Astrocyte (in vitro differentiated cells and primary cell): ENCODE measurements at regions not wholly inside any gene's neighbourhood (a gene's known extent, or its start where the extent isn't known, plus 50 kb on each side); places are given as distances from the start of the nearest gene placed in this dataset.

Experiments
- DNase-seq: peaks from one replicate; pipeline ENCODE4 v3.0.0-alpha.2; 2010; ENCODE audit warnings: low read depth
- FAIRE-seq: peaks from 2 replicates; lab custom pipeline; 2011; peaks lifted over from hg19 to GRCh38; lab: Jason Lieb, UNC
- H2AFZ ChIP-seq: 2 replicates; pipeline ENCODE4 v1.6.0; 2012; ENCODE audit warnings: low read depth, low read length, inconsistent platforms
- H3K27ac ChIP-seq: 2 replicates; pipeline ENCODE4 v1.5.1; 2011; ENCODE audit warnings: low read depth, low read length, inconsistent platforms
- H3K27me3 ChIP-seq: 2 replicates; pipeline ENCODE4 v1.6.0; 2011; ENCODE audit warnings: low read length, inconsistent platforms; ENCODE audit not compliant: insufficient read depth
- H3K36me3 ChIP-seq: 2 replicates; pipeline ENCODE4 v1.5.1; 2011; ENCODE audit warnings: low read length, inconsistent platforms; ENCODE audit not compliant: insufficient read depth
- H3K4me1 ChIP-seq: 2 replicates; pipeline ENCODE4 v1.5.1; 2011; ENCODE audit warnings: low read length, inconsistent platforms; ENCODE audit not compliant: insufficient read depth
- H3K4me2 ChIP-seq: 2 replicates; pipeline ENCODE4 v1.6.0; 2012; ENCODE audit warnings: low read length, inconsistent platforms
- H3K4me3 ChIP-seq: 2 replicates; pipeline ENCODE4 v1.5.1; 2011; ENCODE audit warnings: low read depth, mild to moderate bottlenecking, low read length, inconsistent platforms; ENCODE audit not compliant: insufficient read depth
- H3K79me2 ChIP-seq: 2 replicates; pipeline ENCODE4 v1.6.0; 2012; ENCODE audit warnings: mild to moderate bottlenecking, low read length, inconsistent platforms; ENCODE audit not compliant: insufficient read depth
- H3K9ac ChIP-seq: 2 replicates; pipeline ENCODE4 v1.6.0; 2012; ENCODE audit warnings: mild to moderate bottlenecking, low read length, inconsistent platforms
- H3K9me3 ChIP-seq: 2 replicates; pipeline ENCODE4 v1.5.1; 2012; ENCODE audit warnings: low read depth, mild to moderate bottlenecking, low read length, inconsistent platforms; ENCODE audit not compliant: insufficient read depth
- H4K20me1 ChIP-seq: 2 replicates; pipeline ENCODE4 v1.6.0; 2012; ENCODE audit warnings: low read length, inconsistent platforms; ENCODE audit not compliant: insufficient read depth
- H3K27ac Mint-ChIP-seq: one replicate; pipeline ENCODE4 v1.8.0; 2021; ENCODE audit warnings: mild to moderate bottlenecking, mixed read lengths; ENCODE audit not compliant: unreplicated experiment
- H3K27me3 Mint-ChIP-seq: one replicate; pipeline ENCODE4 v1.8.0; 2021; ENCODE audit warnings: low read depth, mixed read lengths; ENCODE audit not compliant: unreplicated experiment
- H3K36me3 Mint-ChIP-seq: one replicate; pipeline ENCODE4 v1.8.0; 2021; ENCODE audit warnings: low read depth, mixed read lengths; ENCODE audit not compliant: unreplicated experiment
- H3K4me1 Mint-ChIP-seq: one replicate; pipeline ENCODE4 v1.8.0; 2021; ENCODE audit warnings: low read depth, mixed read lengths; ENCODE audit not compliant: unreplicated experiment
- H3K4me3 Mint-ChIP-seq: one replicate; pipeline ENCODE4 v1.8.0; 2021; ENCODE audit warnings: mild to moderate bottlenecking, moderate library complexity, mixed read lengths; ENCODE audit not compliant: unreplicated experiment
- H3K9me3 Mint-ChIP-seq: one replicate; pipeline ENCODE4 v1.8.0; 2021; ENCODE audit warnings: mild to moderate bottlenecking, mixed read lengths; ENCODE audit not compliant: unreplicated experiment
- EZH2 ChIP-seq: IDR thresholded peaks from 2 replicates; pipeline ENCODE4 v1.6.1; 2012; ENCODE audit warnings: mild to moderate bottlenecking, low read length, inconsistent platforms; ENCODE audit not compliant: insufficient read depth
- TF ChIP-seq, protein P1 (sequence below): IDR thresholded peaks from 2 replicates; pipeline ENCODE4 v1.5.1; 2011; ENCODE audit warnings: low read depth, mild to moderate bottlenecking, inconsistent platforms, low read length, moderate library complexity; ENCODE audit not compliant: insufficient read depth

GRCh38 chr4:149166876-149167275 is 648.8 kb downstream of the IQCM start:
- Histone ChIP-seq H3K4me1 (peaks cover 28% of the 10 kb centered on the region), H3K4me3 (no peak overlapping the region), H4K20me1 (no peaks in the 10 kb centered on the region), H3K4me2 (peak overlapping the region; percentile 6), H3K9ac (no peak overlapping the region), H3K79me2 (no peaks in the 10 kb centered on the region), H2AFZ (peak overlapping the region; percentile 22), H3K27ac (no peak overlapping the region), H3K36me3 (no peaks in the 10 kb centered on the region), H3K27me3 (no peaks in the 10 kb centered on the region), H3K9me3 (no peaks in the 10 kb centered on the region)
- FAIRE-seq (no peak), DNase-seq (peak; percentile 45)
- no peaks in the 10 kb centered on the region for H3K36me3 Mint-ChIP-seq
- peak overlapping the region; percentile 95 for H3K27ac Mint-ChIP-seq
- H3K4me3 Mint-ChIP-seq, result no peak overlapping the region
- no peaks in the 10 kb centered on the region for H3K27me3 Mint-ChIP-seq
- H3K4me1 Mint-ChIP-seq, result peaks cover 33% of the 10 kb centered on the region
- TF ChIP-seq EZH2, result no peak
- TF ChIP-seq, protein P1, sequence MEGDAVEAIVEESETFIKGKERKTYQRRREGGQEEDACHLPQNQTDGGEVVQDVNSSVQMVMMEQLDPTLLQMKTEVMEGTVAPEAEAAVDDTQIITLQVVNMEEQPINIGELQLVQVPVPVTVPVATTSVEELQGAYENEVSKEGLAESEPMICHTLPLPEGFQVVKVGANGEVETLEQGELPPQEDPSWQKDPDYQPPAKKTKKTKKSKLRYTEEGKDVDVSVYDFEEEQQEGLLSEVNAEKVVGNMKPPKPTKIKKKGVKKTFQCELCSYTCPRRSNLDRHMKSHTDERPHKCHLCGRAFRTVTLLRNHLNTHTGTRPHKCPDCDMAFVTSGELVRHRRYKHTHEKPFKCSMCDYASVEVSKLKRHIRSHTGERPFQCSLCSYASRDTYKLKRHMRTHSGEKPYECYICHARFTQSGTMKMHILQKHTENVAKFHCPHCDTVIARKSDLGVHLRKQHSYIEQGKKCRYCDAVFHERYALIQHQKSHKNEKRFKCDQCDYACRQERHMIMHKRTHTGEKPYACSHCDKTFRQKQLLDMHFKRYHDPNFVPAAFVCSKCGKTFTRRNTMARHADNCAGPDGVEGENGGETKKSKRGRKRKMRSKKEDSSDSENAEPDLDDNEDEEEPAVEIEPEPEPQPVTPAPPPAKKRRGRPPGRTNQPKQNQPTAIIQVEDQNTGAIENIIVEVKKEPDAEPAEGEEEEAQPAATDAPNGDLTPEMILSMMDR, result no peak
- H3K9me3 Mint-ChIP-seq, result no peaks in the 10 kb centered on the region

DNA sequence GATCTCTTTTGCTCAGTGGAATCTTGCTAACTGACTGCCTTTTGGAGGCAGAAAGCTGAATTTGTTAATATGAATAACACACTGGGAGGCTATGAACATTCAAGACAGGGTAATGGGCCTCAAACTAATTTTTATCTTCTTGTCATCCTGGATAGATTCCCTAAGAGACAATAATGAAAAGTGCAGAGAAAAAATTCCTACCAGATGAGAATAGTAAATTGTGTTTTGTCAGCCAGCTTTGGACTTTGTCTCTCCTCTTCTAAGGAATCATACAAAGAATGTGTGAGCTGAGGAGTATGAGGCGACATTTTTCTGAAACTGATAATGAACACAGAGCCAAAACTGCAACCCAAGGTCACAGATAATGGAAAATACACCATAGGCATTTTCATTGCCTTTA is 649.3 kb downstream of the IQCM start:
- peak overlapping the region; percentile 6 for H3K4me2 ChIP-seq
- peak; percentile 33 for DNase-seq
- no peak overlapping the region for H2AFZ ChIP-seq

DNA sequence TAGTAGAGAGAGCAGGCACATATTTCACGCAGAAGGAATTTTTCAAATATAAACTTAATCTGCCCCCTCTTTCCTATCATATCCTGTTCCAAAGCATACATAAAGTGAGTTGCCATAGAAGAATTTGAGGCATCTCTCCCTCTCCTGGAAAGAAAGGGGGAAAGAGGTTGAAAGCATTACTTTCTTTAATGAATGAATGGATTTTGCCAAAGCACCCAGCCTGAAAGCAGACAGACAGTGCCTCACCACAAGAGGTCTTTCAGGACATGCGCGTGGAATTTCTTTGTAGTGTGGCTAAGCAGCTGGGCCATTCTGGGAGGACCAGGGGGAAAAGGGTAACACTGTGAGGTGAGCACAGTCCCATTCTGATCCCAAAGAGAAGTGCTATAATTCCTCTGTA is 651.4 kb downstream of the IQCM start:
- H3K4me3 Mint-ChIP-seq, result no peak overlapping the region
- Histone ChIP-seq H3K27ac (peak overlapping the region; percentile 73), H3K4me2 (peak overlapping the region; percentile 56), H4K20me1 (no peaks in the 10 kb centered on the region), H3K9me3 (no peaks in the 10 kb centered on the region), H3K4me3 (no peak overlapping the region), H3K27me3 (no peaks in the 10 kb centered on the region), H3K79me2 (no peaks in the 10 kb centered on the region), H3K4me1 (peaks cover 28% of the 10 kb centered on the region), H3K36me3 (no peaks in the 10 kb centered on the region), H2AFZ (peak overlapping the region; percentile 20), H3K9ac (peak overlapping the region; percentile 1)
- H3K9me3 Mint-ChIP-seq, result no peaks in the 10 kb centered on the region
- TF ChIP-seq EZH2, result no peak
- TF ChIP-seq, protein P1, result no peak
- H3K36me3 Mint-ChIP-seq, result no peaks in the 10 kb centered on the region
- H3K4me1 Mint-ChIP-seq, result peaks cover 36% of the 10 kb centered on the region
- no peaks in the 10 kb centered on the region for H3K27me3 Mint-ChIP-seq
- FAIRE-seq, result peak; percentile 98
- H3K27ac Mint-ChIP-seq, result peak overlapping the region; percentile 85
- peak; percentile 97 for DNase-seq

More for the DNA sequence above, 649.3 kb downstream of the IQCM start:
- Histone ChIP-seq H3K27ac (no peak overlapping the region), H3K4me1 (peaks cover 28% of the 10 kb centered on the region), H3K4me3 (no peak overlapping the region), H3K27me3 (no peaks in the 10 kb centered on the region), H3K9me3 (no peaks in the 10 kb centered on the region), H3K36me3 (no peaks in the 10 kb centered on the region), H3K79me2 (no peaks in the 10 kb centered on the region), H4K20me1 (no peaks in the 10 kb centered on the region), H3K9ac (no peak overlapping the region)
- peaks cover 36% of the 10 kb centered on the region for H3K4me1 Mint-ChIP-seq
- FAIRE-seq, result peak; percentile 45
- no peaks in the 10 kb centered on the region for H3K36me3 Mint-ChIP-seq
- TF ChIP-seq EZH2, result no peak
- TF ChIP-seq, protein P1, result no peak
- H3K27ac Mint-ChIP-seq, result peak overlapping the region; percentile 95
- no peaks in the 10 kb centered on the region for H3K9me3 Mint-ChIP-seq
- H3K27me3 Mint-ChIP-seq, result no peaks in the 10 kb centered on the region
- H3K4me3 Mint-ChIP-seq, result no peak overlapping the region
